ENCODE measurements at regions not wholly inside any gene's neighbourhood (a gene's known extent, or its start where the extent isn't known, plus 50 kb on each side); places are given as distances from the start of the nearest gene placed in this dataset.
"Not testable (repeated sequence)": the region's sequence is repeated elsewhere in the genome, so short reads cannot be mapped to it uniquely, and the experiment has no call there.

DNA sequence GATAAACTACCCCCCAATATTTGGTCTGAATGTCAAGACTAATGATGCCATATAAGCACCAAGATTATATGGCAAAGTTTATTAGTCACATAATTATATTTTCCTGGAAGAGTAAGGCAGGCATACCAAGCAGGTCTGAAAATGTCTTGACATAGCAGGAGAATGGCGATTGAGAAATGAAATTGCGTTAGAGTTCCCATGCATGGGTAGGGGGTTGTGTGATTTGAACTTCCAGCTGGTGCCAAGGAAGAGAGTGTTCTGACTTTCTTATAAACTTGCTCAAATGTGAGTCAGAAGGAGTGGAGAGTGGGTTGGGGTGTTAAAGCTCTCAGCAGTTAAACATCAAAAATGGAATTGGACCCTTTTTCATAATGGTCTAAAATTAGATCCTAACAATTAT is 1200.6 kb upstream of the ACO1 start:
- H3K36me3 Mint-ChIP-seq (ENCODE audit: low read depth): no peaks in the 10 kb centered on the region
- no peak overlapping the region for H3K27ac Mint-ChIP-seq
- no peak overlapping the region for H3K4me3 Mint-ChIP-seq
- H3K4me1 Mint-ChIP-seq: no peaks in the 10 kb centered on the region
- TF ChIP-seq, protein P1, sequence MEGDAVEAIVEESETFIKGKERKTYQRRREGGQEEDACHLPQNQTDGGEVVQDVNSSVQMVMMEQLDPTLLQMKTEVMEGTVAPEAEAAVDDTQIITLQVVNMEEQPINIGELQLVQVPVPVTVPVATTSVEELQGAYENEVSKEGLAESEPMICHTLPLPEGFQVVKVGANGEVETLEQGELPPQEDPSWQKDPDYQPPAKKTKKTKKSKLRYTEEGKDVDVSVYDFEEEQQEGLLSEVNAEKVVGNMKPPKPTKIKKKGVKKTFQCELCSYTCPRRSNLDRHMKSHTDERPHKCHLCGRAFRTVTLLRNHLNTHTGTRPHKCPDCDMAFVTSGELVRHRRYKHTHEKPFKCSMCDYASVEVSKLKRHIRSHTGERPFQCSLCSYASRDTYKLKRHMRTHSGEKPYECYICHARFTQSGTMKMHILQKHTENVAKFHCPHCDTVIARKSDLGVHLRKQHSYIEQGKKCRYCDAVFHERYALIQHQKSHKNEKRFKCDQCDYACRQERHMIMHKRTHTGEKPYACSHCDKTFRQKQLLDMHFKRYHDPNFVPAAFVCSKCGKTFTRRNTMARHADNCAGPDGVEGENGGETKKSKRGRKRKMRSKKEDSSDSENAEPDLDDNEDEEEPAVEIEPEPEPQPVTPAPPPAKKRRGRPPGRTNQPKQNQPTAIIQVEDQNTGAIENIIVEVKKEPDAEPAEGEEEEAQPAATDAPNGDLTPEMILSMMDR (IDR thresholded peaks at IDR 0.05; ENCODE audit: unreplicated experiment in 3 of 3): no peak
- H3K9me3 Mint-ChIP-seq: no peaks in the 10 kb centered on the region
- H3K27me3 Mint-ChIP-seq (ENCODE audit: low read depth): no peaks in the 10 kb centered on the region

DNA sequence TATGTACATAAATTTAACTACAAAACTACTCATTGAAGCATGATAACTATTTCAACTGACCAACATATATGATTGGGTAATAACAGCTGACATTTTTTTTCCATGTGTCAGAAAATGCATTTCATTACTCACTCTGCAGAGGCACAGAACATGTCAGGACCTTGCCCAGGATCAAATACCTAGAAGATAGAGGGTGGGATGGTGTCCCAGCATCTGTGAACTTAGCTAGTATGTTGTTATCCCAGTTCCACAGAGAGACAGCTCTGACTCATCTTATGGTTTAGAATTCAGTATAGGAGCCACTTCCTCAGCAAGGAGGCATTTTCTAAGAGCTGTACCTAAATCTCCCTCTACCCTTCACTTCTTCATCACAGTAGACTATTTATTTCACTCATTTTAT is 1198.6 kb upstream of the ACO1 start:
- H3K4me3 Mint-ChIP-seq: no peak overlapping the region
- no peaks in the 10 kb centered on the region for H3K4me1 Mint-ChIP-seq
- no peaks in the 10 kb centered on the region for H3K9me3 Mint-ChIP-seq
- H3K27ac Mint-ChIP-seq: no peak overlapping the region
- no peaks in the 10 kb centered on the region for H3K27me3 Mint-ChIP-seq (ENCODE audit: low read depth)
- TF ChIP-seq, protein P1 (IDR thresholded peaks at IDR 0.05; ENCODE audit: unreplicated experiment in 3 of 3): no peak
- H3K36me3 Mint-ChIP-seq (ENCODE audit: low read depth): no peaks in the 10 kb centered on the region

DNA sequence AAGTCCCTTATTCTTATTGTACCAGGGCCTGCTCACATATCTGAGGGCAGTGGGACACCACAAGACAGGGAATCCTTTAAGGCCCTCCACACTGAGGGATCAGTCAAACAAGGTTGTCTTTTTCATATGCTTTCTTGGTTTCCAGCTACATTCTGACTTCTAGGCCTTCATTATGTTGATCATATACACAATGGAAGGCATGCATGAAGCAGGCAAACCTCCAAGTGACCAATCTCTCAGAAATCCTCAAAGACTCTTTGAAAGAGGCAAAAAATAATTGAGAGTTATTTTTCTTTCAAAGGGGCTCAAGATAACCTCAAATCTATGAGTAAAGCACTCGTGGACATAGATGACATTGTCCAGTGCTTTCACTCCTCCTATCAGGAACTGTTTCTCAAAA is 1195.9 kb upstream of the ACO1 start:
- Mint-ChIP-seq H3K4me1 (no peaks in the 10 kb centered on the region), H3K9me3 (no peaks in the 10 kb centered on the region), H3K27me3 (ENCODE audit: low read depth) (no peaks in the 10 kb centered on the region), H3K4me3 (no peak overlapping the region), H3K36me3 (ENCODE audit: low read depth) (no peaks in the 10 kb centered on the region), H3K27ac (no peak overlapping the region)
- TF ChIP-seq, protein P1 (IDR thresholded peaks at IDR 0.05; ENCODE audit: unreplicated experiment in 3 of 3): no peak

DNA sequence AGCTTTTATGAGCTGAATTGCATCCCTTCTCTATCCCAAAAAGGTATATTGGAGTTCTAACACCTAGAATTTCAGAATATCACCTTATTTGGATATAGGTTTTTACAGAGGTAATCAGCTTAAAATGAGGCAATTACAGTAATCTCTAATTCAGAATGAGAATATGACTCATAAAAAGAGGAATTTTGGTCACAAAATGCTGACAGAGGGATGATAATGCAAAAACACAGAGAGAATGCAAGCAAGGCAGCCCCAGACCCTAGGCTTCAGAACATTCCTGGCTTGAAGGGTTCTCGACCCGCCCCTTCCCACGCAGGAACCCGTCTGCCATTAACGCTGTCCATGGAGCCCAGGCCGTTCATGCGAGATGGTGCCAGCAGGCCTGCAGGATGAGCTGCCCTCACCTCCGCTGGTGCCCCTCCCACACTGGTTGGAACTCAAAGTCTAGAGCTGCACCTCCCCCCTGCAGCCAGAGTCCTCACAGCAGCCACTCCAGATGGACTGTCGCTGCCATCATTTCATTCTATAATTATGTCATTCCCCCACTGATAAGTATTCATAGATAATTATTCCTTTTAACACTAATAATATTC is 1173.4 kb upstream of the ACO1 start:
- no peaks in the 10 kb centered on the region for H3K27me3 Mint-ChIP-seq (ENCODE audit: low read depth)
- H3K27ac Mint-ChIP-seq: no peak overlapping the region
- no peaks in the 10 kb centered on the region for H3K9me3 Mint-ChIP-seq
- TF ChIP-seq, protein P1 (IDR thresholded peaks at IDR 0.05; ENCODE audit: unreplicated experiment in 3 of 3): no peak
- H3K36me3 Mint-ChIP-seq (ENCODE audit: low read depth): no peaks in the 10 kb centered on the region
- H3K4me1 Mint-ChIP-seq: no peaks in the 10 kb centered on the region
- no peak overlapping the region for H3K4me3 Mint-ChIP-seq

DNA sequence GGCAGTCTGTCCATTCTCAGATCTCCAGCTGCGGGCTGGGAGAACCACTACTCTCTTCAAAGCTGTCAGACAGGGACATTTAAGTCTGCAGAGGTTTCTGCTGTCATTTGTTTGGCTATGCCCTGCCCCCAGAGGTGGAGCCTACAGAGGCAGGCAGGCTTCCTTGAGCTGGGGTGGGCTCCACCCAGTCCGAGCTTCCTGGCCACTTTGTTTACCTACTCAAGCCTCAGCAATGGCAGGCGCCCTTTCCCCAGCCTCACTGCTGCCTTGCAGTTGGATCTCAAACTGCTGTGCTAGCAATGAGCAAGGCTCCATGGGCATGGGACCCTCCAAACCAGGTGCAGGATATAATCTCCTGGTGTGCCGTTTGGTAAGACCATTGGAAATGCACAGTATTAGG is 1154.5 kb upstream of the ACO1 start:
- H3K36me3 Mint-ChIP-seq (ENCODE audit: low read depth); H3K4me3 Mint-ChIP-seq; H3K27me3 Mint-ChIP-seq (ENCODE audit: low read depth); H3K4me1 Mint-ChIP-seq; H3K27ac Mint-ChIP-seq: not testable (repeated sequence)
- H3K9me3 Mint-ChIP-seq: peaks cover 30% of the 10 kb centered on the region

DNA sequence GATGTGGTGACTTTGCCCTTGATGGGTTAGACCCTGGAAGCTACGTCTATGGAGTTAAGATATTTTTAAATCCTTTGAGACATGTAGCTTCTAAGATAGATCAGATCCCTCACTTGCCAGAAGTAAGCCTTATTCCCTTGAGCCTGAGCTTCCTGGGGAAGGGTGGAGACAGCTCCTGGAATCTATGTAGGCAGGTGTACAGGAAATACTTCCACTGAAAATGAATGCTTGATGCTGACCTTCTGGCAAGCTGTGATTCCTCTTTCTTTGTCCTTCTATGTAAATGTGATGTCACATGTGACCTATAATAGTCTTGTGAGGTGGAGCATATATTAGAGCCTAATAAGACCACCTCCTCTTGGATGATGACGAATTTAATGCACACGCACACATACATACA is 1152.0 kb upstream of the ACO1 start:
- Mint-ChIP-seq H3K4me1 (no peaks in the 10 kb centered on the region), H3K9me3 (peaks cover 24% of the 10 kb centered on the region), H3K36me3 (ENCODE audit: low read depth) (no peaks in the 10 kb centered on the region), H3K27me3 (ENCODE audit: low read depth) (no peaks in the 10 kb centered on the region), H3K4me3 (no peak overlapping the region), H3K27ac (no peak overlapping the region)
- TF ChIP-seq, protein P1 (IDR thresholded peaks at IDR 0.05; ENCODE audit: unreplicated experiment in 3 of 3): no peak
